ACC112 (cell line): ENCODE measurements at regions not wholly inside any gene's neighbourhood (a gene's known extent, or its start where the extent isn't known, plus 50 kb on each side); places are given as distances from the start of the nearest gene placed in this dataset.

Source experiments
- H2AFZ ChIP-seq: fragments of 200-600 bp; sonication (generic); one replicate; pipeline ENCODE4 v1.6.0; 2017; ENCODE audit warnings: antibody characterized with exemption, low read length; ENCODE audit not compliant: unreplicated experiment
- H3K27ac ChIP-seq: fragments of 200-600 bp; sonication (generic); 2 replicates; pipeline ENCODE4 v1.5.1; 2014; ENCODE audit warnings: low read depth, mild to moderate bottlenecking, antibody characterized with exemption, low read length, moderate library complexity
- H3K27me3 ChIP-seq: fragments of 200-600 bp; sonication (generic); 2 replicates; pipeline ENCODE4 v1.6.1; 2014; ENCODE audit warnings: mild to moderate bottlenecking, antibody characterized with exemption, low read length, moderate library complexity, mixed read lengths; ENCODE audit not compliant: insufficient read depth
- H3K36me3 ChIP-seq: fragments of 200-600 bp; sonication (generic); 2 replicates; pipeline ENCODE4 v1.6.1; 2016; ENCODE audit warnings: mild to moderate bottlenecking, antibody characterized with exemption, low read length, moderate library complexity, mixed read lengths; ENCODE audit not compliant: insufficient read depth
- H3K4me1 ChIP-seq: fragments of 200-600 bp; sonication (generic); one replicate; pipeline ENCODE4 v1.6.1; 2016; ENCODE audit warnings: low read length, mixed read lengths; ENCODE audit not compliant: insufficient read depth, unreplicated experiment, control insufficient read depth
- H3K4me3 ChIP-seq: fragments of 200-600 bp; sonication (generic); 2 replicates; pipeline ENCODE4 v1.5.1; 2014; ENCODE audit warnings: mild to moderate bottlenecking, low read depth, low read length
- H3K79me2 ChIP-seq: fragments of 200-600 bp; sonication (generic); one replicate; pipeline ENCODE4 v1.6.0; 2016; ENCODE audit warnings: low read length; ENCODE audit not compliant: control insufficient read depth, unreplicated experiment, insufficient read depth

- H2AFZ ChIP-seq: no peak overlapping the region
- H3K79me2 ChIP-seq: no peaks in the 10 kb centered on the region
- H3K27me3 ChIP-seq: 0 out of 2 replicates have a peak, but pooled peaks cover 2% of the 10 kb centered on the region
- H3K4me3 ChIP-seq: no peak overlapping the region
- H3K27ac ChIP-seq: no peak overlapping the region
- H3K36me3 ChIP-seq: no peaks in the 10 kb centered on the region
- no peaks in the 10 kb centered on the region for H3K4me1 ChIP-seq
Measured at GRCh38 chr5:15267966-15268365, 232.0 kb upstream of the FBXL7 start.

GRCh38 chr5:15266841-15267240, 233.1 kb upstream of the FBXL7 start:
- 0 out of 2 replicates have a peak, but pooled peaks cover 2% of the 10 kb centered on the region for H3K27me3 ChIP-seq
- no peak overlapping the region for H2AFZ ChIP-seq
- no peaks in the 10 kb centered on the region for H3K4me1 ChIP-seq
- no peaks in the 10 kb centered on the region for H3K79me2 ChIP-seq
- no peaks in the 10 kb centered on the region for H3K36me3 ChIP-seq
- H3K4me3 ChIP-seq: no peak overlapping the region
- no peak overlapping the region for H3K27ac ChIP-seq

- Histone ChIP-seq H3K27ac (no peak overlapping the region), H3K27me3 (0 out of 2 replicates have a peak, but pooled peaks cover 3% of the 10 kb centered on the region), H2AFZ (no peak overlapping the region), H3K4me1 (no peaks in the 10 kb centered on the region), H3K4me3 (no peak overlapping the region), H3K36me3 (no peaks in the 10 kb centered on the region), H3K79me2 (no peaks in the 10 kb centered on the region)
Measured at GRCh38 chr5:15266229-15266628, 233.8 kb upstream of the FBXL7 start.

- H3K36me3 ChIP-seq: no peaks in the 10 kb centered on the region
- no peak overlapping the region for H3K4me3 ChIP-seq
- H3K27ac ChIP-seq: no peak overlapping the region
- H2AFZ ChIP-seq: no peak overlapping the region
- peaks cover 26% of the 10 kb centered on the region for H3K27me3 ChIP-seq
- no peaks in the 10 kb centered on the region for H3K4me1 ChIP-seq
- H3K79me2 ChIP-seq: no peaks in the 10 kb centered on the region
Measured at GRCh38 chr5:15263942-15264341, 236.0 kb upstream of the FBXL7 start.

- H3K4me3 ChIP-seq: no peak overlapping the region
- H3K27ac ChIP-seq: no peak overlapping the region
- H3K4me1 ChIP-seq: no peaks in the 10 kb centered on the region
- H3K36me3 ChIP-seq: no peaks in the 10 kb centered on the region
- peaks cover 28% of the 10 kb centered on the region for H3K27me3 ChIP-seq
- H3K79me2 ChIP-seq: no peaks in the 10 kb centered on the region
- no peak overlapping the region for H2AFZ ChIP-seq
Measured at GRCh38 chr5:15263406-15263805, 236.6 kb upstream of the FBXL7 start.

- Histone ChIP-seq H3K27ac (no peak overlapping the region), H3K79me2 (no peaks in the 10 kb centered on the region), H3K27me3 (peaks cover 44% of the 10 kb centered on the region), H3K4me3 (no peak overlapping the region), H2AFZ (no peak overlapping the region), H3K36me3 (no peaks in the 10 kb centered on the region), H3K4me1 (no peaks in the 10 kb centered on the region)
Measured at GRCh38 chr5:15261269-15261995, 238.5 kb upstream of the FBXL7 start.

- no peaks in the 10 kb centered on the region for H3K79me2 ChIP-seq
- no peak overlapping the region for H2AFZ ChIP-seq
- H3K27ac ChIP-seq: no peak overlapping the region
- no peaks in the 10 kb centered on the region for H3K36me3 ChIP-seq
- H3K4me1 ChIP-seq: no peaks in the 10 kb centered on the region
- no peak overlapping the region for H3K4me3 ChIP-seq
- peaks cover 42% of the 10 kb centered on the region for H3K27me3 ChIP-seq
Measured at GRCh38 chr5:15260356-15261268, 239.4 kb upstream of the FBXL7 start.

- Histone ChIP-seq H3K27me3 (peaks cover 42% of the 10 kb centered on the region), H3K4me1 (no peaks in the 10 kb centered on the region), H3K4me3 (no peak overlapping the region), H2AFZ (no peak overlapping the region), H3K36me3 (no peaks in the 10 kb centered on the region), H3K79me2 (no peaks in the 10 kb centered on the region), H3K27ac (no peak overlapping the region)
Measured at GRCh38 chr5:15256485-15256884, 243.5 kb upstream of the FBXL7 start.

- Histone ChIP-seq H2AFZ (no peak overlapping the region), H3K4me3 (no peak overlapping the region), H3K27ac (no peak overlapping the region), H3K36me3 (no peaks in the 10 kb centered on the region), H3K4me1 (no peaks in the 10 kb centered on the region), H3K27me3 (peaks cover 38% of the 10 kb centered on the region), H3K79me2 (no peaks in the 10 kb centered on the region)
Measured at GRCh38 chr5:15255576-15255975, 244.4 kb upstream of the FBXL7 start.

- no peak overlapping the region for H2AFZ ChIP-seq
Measured at GRCh38 chr5:15254607-15255006, 245.4 kb upstream of the FBXL7 start.

More at GRCh38 chr5:15254607-15255006, 245.4 kb upstream of the FBXL7 start:
- Histone ChIP-seq H3K27me3 (peaks cover 29% of the 10 kb centered on the region), H3K4me3 (no peak overlapping the region), H3K27ac (no peak overlapping the region), H3K4me1 (peaks cover 1% of the 10 kb centered on the region), H3K79me2 (no peaks in the 10 kb centered on the region), H3K36me3 (no peaks in the 10 kb centered on the region)
